K562 (cell line): ENCODE measurements at regions not wholly inside any gene's neighbourhood (a gene's known extent, or its start where the extent isn't known, plus 50 kb on each side); places are given as distances from the start of the nearest gene placed in this dataset.

Experiments
- CCAR2 ChIP-seq: fragments of 200-400 bp; formaldehyde crosslinking; IDR thresholded peaks from 2 replicates; pipeline ENCODE4 v1.6.1; 2017; ENCODE audit warnings: mild to moderate bottlenecking, low read depth, low read length
- CTCF ChIP-seq, 3 experiments: IDR thresholded peaks in 2 of 3; conservative IDR thresholded peaks in 1 of 3; 2 replicates each; pipeline ENCODE4 v1.5.1; 2011 to 2012; ENCODE audit warnings: low read length in 3 of 3, mild to moderate bottlenecking in 3 of 3, control low read depth in 2 of 3, improper control_type of control experiment in 1 of 3, inconsistent platforms in 1 of 3, low read depth in 1 of 3, mixed read lengths in 1 of 3, moderate library complexity in 1 of 3; ENCODE audit not compliant: insufficient read depth in 2 of 3
- EP300 ChIP-seq: IDR thresholded peaks from 2 replicates; pipeline ENCODE4 v1.6.1; 2012; ENCODE audit warnings: low read length, improper control_type of control experiment
- NCOA6 ChIP-seq: fragments of 450-650 bp; IDR thresholded peaks from 2 replicates; pipeline ENCODE4 v1.6.1; 2017; ENCODE audit warnings: mild to moderate bottlenecking
- NFATC3 ChIP-seq: fragments of 450-650 bp; IDR thresholded peaks from 2 replicates; pipeline ENCODE4 v1.6.1; 2017; ENCODE audit warnings: mild to moderate bottlenecking
- NUFIP1 ChIP-seq: fragments of 450-650 bp; IDR thresholded peaks from 2 replicates; pipeline ENCODE4 v1.6.1; 2018; ENCODE audit not compliant: partially characterized antibody
- PKNOX1 ChIP-seq: fragments of 450-650 bp; IDR thresholded peaks from 2 replicates; pipeline ENCODE4 v1.6.1; 2016
- REST ChIP-seq, 2 experiments: fragments of 450-650 bp; formaldehyde crosslinking in 1 of 2; IDR thresholded peaks; 2 replicates each; pipeline versions ENCODE4 v1.4.0 to v1.6.1; 2014 to 2020; ENCODE audit warnings: mild to moderate bottlenecking in 2 of 2, borderline replicate concordance in 1 of 2, low read depth in 1 of 2
- SMC3 ChIP-seq: conservative IDR thresholded peaks from 2 replicates; pipeline ENCODE4 v1.6.1; 2011; ENCODE audit warnings: low read depth, low read length, improper control_type of control experiment; ENCODE audit not compliant: insufficient read depth
- TARDBP ChIP-seq: fragments of 450-650 bp; IDR thresholded peaks from 2 replicates; pipeline ENCODE4 v1.6.1; 2016
- TEAD1 ChIP-seq, 2 experiments: fragments of 450-650 bp in 1 of 2; sonication (generic) in 1 of 2; formaldehyde crosslinking; IDR thresholded peaks; 2 replicates each; pipeline versions ENCODE4 v1.4.0 to v1.8.0; 2020 to 2022; ENCODE audit warnings: mild to moderate bottlenecking in 2 of 2, missing genetic modification reagents in 1 of 2
- ZNF347 ChIP-seq: fragments of 450-650 bp; formaldehyde crosslinking; IDR thresholded peaks from 2 replicates; pipeline ENCODE4 v1.4.0; 2020; ENCODE audit warnings: low read depth, mild to moderate bottlenecking, moderate library complexity

GRCh38 chr5:88480245-88480644, 211.6 kb upstream of the TMEM161B start:
- TF ChIP-seq TARDBP (no peak), CTCF (IDR thresholded peaks at IDR 0.05 in 2 of 3, conservative IDR thresholded peaks at IDR 0.05 in 1 of 3; ENCODE audit: insufficient read depth in 2 of 3, low read depth in 1 of 3, low read length in 3 of 3) (no peak), NUFIP1 (no peak), NCOA6 (no peak), EP300 (no peak), NFATC3 (no peak), CCAR2 (no peak), REST (IDR thresholded peaks at IDR 0.05; ENCODE audit: borderline replicate concordance) (no peak), REST (CRISPR knock-in tag; IDR thresholded peaks at IDR 0.05; ENCODE audit: low read depth) (no peak), SMC3 (no peak), TEAD1 (CRISPR knock-in tag; IDR thresholded peaks at IDR 0.05) (no peak), PKNOX1 (no peak), ZNF347 (CRISPR knock-in tag) (no peak)
